ENCODE measurements at regions not wholly inside any gene's neighbourhood (a gene's known extent, or its start where the extent isn't known, plus 50 kb on each side); places are given as distances from the start of the nearest gene placed in this dataset.
A peak's percentile ranks its signal among the peaks of the same experiment; 100 is the strongest.

DNA sequence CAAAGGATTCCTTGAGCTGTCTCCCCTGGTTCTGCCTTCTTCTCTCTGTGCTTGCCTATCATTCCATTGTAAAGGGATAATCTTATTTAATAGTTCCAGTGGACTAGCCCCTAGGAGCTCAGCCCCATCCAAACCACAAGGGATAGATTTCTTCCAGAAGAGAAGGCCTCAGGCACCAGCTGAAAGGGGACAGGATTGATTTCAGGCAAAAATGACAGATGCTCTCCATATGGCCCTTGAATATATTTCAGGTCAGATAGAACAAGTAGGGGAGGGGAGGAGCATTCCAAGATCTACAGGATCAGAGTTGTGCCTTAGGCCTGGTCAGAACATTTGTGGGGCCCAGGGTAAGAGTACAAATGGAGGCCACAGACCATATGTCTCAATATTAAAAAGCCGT lies 85.3 kb downstream of the RPLP1 start:
- Mint-ChIP-seq H3K27ac (no peak overlapping the region), H3K27me3 (peaks cover 10% of the 10 kb centered on the region), H3K36me3 (peaks cover 2% of the 10 kb centered on the region), H3K4me1 (no peaks in the 10 kb centered on the region), H3K9me3 (no peaks in the 10 kb centered on the region), H3K4me3 (no peak overlapping the region)

DNA sequence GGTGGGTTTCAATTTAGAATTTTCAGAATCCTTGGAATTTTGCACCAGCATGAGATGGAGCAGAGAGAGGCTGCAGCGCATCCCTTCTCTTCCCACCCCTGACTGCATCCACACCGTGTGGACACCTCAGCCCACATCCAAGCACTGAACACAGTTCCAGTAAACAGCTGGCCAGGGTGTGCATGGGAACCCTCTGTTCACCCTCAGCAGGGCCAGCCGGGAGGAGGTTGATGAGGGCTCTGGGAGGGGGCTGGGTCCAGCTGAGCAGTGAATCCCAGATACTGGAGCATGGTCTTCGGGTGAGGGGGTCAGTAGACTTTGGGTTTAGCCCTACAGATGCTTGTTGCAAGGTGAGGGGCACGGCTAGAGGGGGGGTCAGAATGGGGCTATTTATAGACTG lies 85.8 kb downstream of the RPLP1 start:
- H3K27me3 Mint-ChIP-seq = peaks cover 11% of the 10 kb centered on the region
- peaks cover 2% of the 10 kb centered on the region for H3K36me3 Mint-ChIP-seq
- no peaks in the 10 kb centered on the region for H3K4me1 Mint-ChIP-seq
- H3K27ac Mint-ChIP-seq = no peak overlapping the region
- H3K9me3 Mint-ChIP-seq = no peaks in the 10 kb centered on the region
- H3K4me3 Mint-ChIP-seq = no peak overlapping the region

DNA sequence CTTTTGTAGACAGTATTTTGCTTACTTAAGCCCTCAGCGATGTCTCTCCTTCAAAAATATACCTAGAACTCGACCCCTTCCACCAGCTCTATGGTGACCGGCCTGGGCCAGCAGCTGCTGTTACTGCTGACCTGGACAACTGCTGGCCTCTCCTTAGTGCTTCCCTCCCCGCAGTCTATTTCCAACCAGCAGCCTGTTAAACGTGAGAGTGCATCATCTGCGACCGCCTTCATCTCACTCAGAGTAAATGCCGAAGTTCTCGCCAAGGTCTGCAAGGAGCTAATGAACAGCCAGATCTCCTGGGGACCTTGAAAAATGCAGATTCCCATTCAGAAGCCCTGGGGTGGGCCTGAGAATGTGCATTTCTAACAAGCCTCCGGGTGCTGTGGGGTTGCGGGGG lies 86.7 kb downstream of the RPLP1 start:
- peaks cover 2% of the 10 kb centered on the region for H3K36me3 Mint-ChIP-seq
- no peak overlapping the region for H3K4me3 Mint-ChIP-seq
- no peak overlapping the region for H3K27ac Mint-ChIP-seq
- no peaks in the 10 kb centered on the region for H3K9me3 Mint-ChIP-seq
- peaks cover 12% of the 10 kb centered on the region for H3K27me3 Mint-ChIP-seq
- H3K4me1 Mint-ChIP-seq = no peaks in the 10 kb centered on the region

DNA sequence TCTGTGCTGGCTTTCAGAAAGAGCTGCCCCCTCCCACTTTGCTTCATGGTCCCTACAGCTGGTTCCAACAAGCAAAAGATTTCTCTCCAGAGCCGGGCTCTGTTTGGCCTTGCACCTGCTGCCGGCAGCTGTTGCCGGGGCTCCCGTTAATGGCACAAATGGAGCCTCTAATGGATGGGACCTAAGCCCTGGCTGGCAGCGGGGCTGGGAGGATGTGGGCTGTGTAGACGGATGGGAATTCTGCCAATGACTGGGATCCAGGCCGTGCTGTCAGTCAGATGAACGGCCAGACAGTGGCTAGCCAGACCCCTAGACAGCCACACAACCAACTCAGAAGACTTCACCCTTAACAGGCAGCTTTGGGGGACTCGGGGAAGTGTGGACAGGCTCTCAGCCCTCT lies 88.0 kb downstream of the RPLP1 start:
- Mint-ChIP-seq H3K27ac (no peak overlapping the region), H3K9me3 (no peaks in the 10 kb centered on the region), H3K27me3 (peaks cover 22% of the 10 kb centered on the region), H3K36me3 (peaks cover 2% of the 10 kb centered on the region), H3K4me3 (no peak overlapping the region), H3K4me1 (no peaks in the 10 kb centered on the region)

DNA sequence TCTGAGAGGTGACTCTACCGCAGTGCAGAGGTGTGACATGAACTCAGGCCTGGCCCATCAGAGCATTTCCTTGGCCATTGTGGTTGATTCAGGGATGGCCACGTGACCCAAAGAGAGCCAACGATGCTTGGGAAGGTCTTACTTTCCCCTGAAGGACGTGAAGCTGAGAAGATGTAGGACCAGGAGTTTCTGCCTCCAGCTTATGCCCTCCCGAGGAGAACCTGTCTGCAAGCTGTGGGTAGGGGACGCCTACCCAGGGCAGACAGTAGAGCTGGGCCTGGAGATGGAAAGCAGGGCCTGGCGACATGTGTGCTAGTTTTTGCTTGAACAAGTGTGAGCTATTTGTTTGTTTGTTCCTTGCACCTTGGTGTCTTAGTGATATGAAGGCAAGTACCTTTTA lies 89.4 kb downstream of the RPLP1 start:
- peaks cover 2% of the 10 kb centered on the region for H3K36me3 Mint-ChIP-seq
- no peak overlapping the region for H3K4me3 Mint-ChIP-seq
- no peak overlapping the region for H3K27ac Mint-ChIP-seq
- no peaks in the 10 kb centered on the region for H3K9me3 Mint-ChIP-seq
- H3K4me1 Mint-ChIP-seq = no peaks in the 10 kb centered on the region
- peaks cover 18% of the 10 kb centered on the region for H3K27me3 Mint-ChIP-seq

DNA sequence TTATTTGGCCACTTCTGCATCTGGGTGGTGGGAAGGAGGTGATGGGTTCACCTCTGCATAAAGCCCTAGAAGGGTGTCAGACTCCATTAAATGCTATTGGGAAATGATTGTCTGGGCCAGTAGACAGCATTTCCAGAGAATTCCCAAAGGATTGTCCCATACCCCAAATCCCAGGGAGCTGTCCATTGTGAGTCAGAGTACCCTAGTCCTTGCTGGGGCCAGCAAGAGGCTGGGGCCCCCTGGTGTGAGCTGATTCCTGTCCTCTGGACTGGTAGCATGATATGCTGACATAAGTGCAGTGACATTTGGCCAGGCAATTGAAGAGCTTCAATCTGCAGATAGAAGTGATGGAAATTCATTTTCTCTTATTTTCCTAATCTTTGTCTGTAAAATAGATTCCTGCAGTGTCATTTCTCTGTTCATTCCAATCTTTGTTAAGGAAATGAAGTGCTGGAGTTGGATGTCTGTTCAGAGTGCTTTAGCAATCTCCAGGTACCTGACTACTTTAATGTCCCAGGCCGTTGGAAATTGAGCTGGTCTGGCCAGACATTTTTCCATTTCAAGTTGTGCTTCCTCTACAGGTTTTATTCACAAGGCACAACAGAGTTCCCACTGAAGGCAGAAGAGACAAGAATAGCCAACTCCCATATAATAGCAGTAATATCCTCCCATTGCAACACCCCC lies 91.2 kb downstream of the RPLP1 start:
- H3K27me3 Mint-ChIP-seq = peaks cover 23% of the 10 kb centered on the region
- H3K4me1 Mint-ChIP-seq = no peaks in the 10 kb centered on the region
- peaks cover 2% of the 10 kb centered on the region for H3K36me3 Mint-ChIP-seq
- no peak overlapping the region for H3K4me3 Mint-ChIP-seq
- no peaks in the 10 kb centered on the region for H3K9me3 Mint-ChIP-seq
- no peak overlapping the region for H3K27ac Mint-ChIP-seq

DNA sequence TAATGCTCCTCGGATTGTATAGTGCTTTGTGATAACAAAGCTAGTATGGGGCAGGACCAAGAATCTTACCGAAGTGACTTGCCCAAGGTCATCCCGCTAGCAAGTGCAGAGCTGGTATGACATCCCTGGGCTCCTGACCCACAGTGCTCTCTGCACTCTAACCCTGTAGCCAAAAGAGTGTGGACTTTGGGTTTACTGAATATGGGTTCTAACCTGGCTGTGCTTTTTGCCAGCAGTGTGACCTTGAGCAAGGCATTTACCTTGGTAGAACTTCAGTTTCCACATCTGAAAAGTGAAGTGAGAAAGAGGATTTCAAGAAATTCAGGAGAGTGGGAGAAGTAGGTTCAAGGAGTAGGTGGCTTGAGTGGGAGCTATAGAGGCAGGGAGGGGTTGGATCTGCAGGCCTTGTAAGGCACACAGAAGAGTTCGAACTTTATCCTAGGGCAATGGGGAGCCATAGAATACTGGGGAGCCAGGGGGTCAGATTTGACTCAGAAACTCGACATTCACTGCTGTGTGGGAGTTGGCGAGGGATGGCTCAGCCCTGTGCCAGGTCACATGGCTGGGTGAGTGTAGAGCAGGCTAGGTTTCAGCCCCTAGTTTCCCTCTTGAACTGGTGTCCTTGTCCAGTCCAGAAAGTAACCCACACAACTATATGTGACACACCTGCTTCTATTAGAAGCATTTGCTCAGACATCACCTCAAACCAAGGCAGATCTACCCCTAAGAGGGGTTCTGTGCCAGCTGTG lies 91.9 kb downstream of the RPLP1 start:
- Mint-ChIP-seq H3K27me3 (peaks cover 22% of the 10 kb centered on the region), H3K36me3 (peaks cover 2% of the 10 kb centered on the region), H3K4me3 (no peak overlapping the region), H3K4me1 (no peaks in the 10 kb centered on the region), H3K9me3 (no peaks in the 10 kb centered on the region), H3K27ac (no peak overlapping the region)

DNA sequence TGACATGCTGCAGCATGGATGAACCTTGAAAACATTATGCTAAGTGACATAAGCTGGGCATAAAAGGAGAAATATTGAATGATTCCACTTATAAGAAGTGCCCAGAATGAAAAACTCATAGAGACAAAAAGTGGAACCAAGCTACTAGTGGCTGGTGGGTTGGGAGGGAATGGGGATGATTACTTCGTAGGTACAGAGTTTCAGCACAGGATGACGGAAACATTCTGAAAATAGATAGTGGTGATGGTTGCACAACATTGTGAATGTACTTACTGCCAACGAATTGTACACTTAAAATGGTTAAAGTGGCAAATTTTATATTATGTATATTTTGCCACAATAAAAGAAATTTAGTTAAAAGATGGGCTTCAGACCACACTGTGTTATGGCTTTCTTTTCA lies 93.6 kb downstream of the RPLP1 start:
- Mint-ChIP-seq H3K27ac (no peak overlapping the region), H3K4me1 (no peaks in the 10 kb centered on the region), H3K36me3 (no peaks in the 10 kb centered on the region), H3K9me3 (peaks cover 0 to 2% (median 2%) of the 10 kb centered on the region in 3 donors), H3K27me3 (peaks cover 18% of the 10 kb centered on the region), H3K4me3 (no peak overlapping the region)

DNA sequence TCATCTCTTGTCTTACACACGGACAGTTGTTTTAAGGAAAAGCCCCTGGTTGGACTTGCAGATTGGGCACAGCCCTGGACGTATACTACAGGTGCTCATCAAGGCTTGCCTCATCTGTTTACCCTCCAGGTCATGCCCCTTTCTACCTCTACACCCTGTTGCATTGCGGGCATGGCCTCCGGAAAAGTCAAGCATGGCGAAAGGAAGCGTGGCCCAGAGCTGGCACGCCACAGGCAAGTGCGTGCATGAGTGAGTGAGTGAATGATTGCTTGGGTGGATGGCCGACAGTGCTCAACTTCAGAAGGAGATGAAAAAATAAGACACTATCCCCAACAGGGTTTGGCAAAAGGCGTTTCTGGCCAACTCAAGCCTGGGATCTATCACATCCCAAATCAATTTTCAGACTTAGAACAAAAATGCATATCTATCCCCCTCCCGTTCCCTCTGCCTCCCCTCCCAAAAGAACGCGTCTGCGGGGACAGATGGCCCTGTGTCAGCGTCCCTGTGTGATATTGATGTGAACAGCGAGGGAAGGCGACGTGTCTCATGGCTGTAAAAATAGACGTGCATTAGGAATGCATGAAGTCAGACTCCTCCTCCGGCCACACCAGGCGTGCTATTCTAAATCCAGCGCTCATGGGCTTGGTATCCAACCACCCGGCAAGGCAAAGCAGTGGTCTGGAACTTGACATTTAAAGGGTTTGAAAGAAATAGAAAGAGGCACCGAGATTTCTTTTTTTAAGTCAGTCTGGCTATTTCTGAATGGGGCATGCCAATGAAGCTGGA lies 96.0 kb downstream of the RPLP1 start:
- Mint-ChIP-seq H3K4me1 (no peaks in the 10 kb centered on the region), H3K27ac (no peak overlapping the region), H3K4me3 (no peak overlapping the region), H3K9me3 (peaks cover 0 to 11% (median 10%) of the 10 kb centered on the region in 3 donors), H3K36me3 (peaks cover 3% of the 10 kb centered on the region), H3K27me3 (peaks cover 15% of the 10 kb centered on the region)

DNA sequence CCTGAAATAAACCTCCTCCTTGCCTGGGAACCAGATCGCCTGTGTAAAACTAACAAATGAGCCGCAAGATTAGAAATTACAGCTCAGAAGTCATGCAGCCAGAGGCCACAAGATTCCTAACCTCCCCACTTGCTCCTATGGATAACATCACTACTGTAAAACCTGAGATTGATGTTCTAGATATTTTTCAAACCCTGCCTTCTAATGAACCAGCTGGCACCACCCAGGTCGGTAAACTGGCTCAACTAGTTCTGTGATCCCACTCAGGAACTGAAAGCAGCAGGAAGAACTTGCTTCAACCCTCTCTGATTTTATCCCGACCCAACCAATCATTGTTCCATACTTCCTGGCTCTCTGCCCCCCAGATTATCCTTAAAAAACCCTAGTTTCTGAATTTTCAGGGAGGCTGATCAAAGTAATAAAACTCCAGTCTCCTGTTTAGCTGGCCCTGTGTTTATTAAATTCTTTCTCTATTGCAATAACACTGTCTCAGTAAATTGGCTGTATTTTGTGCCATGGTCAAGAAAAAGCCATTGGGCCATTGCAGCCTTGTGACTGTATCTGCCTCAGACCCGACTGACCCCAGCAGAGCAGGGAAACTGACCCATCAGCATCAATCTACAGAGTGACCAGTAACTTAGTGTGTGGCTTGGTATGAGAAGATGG lies 98.9 kb downstream of the RPLP1 start:
- no peak overlapping the region for H3K4me3 Mint-ChIP-seq

DNA sequence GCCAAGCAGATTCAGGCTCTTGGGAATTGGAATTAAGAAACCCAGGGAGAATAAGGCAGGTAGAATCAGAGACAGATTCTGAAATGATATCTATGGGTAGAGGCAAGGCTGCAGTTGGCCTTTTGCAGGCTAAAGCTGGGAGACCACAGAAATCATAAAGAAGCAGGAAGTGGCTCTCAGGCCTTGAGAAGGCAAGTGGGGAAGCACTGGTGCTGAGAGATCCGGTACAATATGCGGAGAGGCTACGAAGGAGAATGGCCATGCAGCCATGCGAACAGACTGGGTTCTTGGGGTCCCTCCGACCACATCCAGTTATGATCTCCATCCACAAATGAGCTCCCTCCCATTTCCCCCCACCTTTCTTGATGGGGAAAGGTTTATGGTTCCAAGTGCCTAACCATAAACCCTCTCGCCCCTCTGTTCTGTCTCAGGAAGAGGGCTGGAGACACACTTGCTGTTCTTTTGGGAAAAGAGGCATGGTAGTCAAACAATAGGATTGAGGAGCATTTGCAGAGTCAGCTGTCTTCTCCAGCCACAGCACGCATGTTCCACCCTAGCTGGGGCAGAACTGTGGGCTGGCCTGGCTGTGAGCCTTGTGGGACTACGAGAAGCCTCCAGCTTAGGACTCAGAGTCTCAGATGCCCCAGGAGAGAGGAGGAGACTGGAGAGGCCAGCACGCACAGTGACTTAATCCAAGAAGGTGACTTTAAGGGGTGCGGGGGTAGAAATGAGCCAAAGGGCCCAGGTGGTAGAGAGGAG lies 99.6 kb downstream of the RPLP1 start:
- Mint-ChIP-seq H3K36me3 (peaks cover 7% of the 10 kb centered on the region), H3K9me3 (peaks cover 0 to 11% (median 10%) of the 10 kb centered on the region in 3 donors), H3K4me1 (no peaks in the 10 kb centered on the region), H3K27me3 (peaks cover 5% of the 10 kb centered on the region), H3K27ac (no peak overlapping the region), H3K4me3 (peak overlapping the region in 1 of 4 donors; percentile 37)

More for the DNA sequence above, 98.9 kb downstream of the RPLP1 start:
- H3K9me3 Mint-ChIP-seq = peaks cover 0 to 11% (median 10%) of the 10 kb centered on the region in 3 donors
- no peak overlapping the region for H3K27ac Mint-ChIP-seq
- peaks cover 5% of the 10 kb centered on the region for H3K27me3 Mint-ChIP-seq
- H3K36me3 Mint-ChIP-seq = peaks cover 7% of the 10 kb centered on the region
- H3K4me1 Mint-ChIP-seq = no peaks in the 10 kb centered on the region

DNA sequence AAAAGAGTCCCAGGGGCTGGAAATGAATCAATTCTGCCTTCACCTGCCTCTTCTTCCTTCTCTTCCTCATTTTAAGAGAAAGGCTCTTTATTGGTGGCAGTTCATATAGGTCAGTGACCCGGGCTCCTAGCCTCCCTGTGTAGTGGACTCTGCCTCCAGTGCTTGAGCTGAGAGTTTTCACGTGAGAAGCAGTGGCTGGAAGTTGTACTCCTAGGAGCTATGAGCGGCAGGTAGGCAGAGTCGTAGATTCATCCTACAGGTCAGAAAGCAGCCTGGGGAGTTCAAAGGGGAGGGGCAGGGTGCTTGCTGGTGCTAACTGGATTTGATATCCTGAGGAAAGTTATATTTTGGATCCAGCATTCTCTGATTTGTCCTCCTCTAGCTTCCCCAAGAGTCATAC lies 101.1 kb downstream of the RPLP1 start:
- no peaks in the 10 kb centered on the region for H3K4me1 Mint-ChIP-seq
- peaks cover 7% of the 10 kb centered on the region for H3K36me3 Mint-ChIP-seq
- peaks cover 2% of the 10 kb centered on the region for H3K27me3 Mint-ChIP-seq
- H3K9me3 Mint-ChIP-seq = peaks cover 0 to 11% (median 10%) of the 10 kb centered on the region in 3 donors
- no peak overlapping the region for H3K4me3 Mint-ChIP-seq
- H3K27ac Mint-ChIP-seq = peak overlapping the region in 1 of 3 donors; percentile 39

DNA sequence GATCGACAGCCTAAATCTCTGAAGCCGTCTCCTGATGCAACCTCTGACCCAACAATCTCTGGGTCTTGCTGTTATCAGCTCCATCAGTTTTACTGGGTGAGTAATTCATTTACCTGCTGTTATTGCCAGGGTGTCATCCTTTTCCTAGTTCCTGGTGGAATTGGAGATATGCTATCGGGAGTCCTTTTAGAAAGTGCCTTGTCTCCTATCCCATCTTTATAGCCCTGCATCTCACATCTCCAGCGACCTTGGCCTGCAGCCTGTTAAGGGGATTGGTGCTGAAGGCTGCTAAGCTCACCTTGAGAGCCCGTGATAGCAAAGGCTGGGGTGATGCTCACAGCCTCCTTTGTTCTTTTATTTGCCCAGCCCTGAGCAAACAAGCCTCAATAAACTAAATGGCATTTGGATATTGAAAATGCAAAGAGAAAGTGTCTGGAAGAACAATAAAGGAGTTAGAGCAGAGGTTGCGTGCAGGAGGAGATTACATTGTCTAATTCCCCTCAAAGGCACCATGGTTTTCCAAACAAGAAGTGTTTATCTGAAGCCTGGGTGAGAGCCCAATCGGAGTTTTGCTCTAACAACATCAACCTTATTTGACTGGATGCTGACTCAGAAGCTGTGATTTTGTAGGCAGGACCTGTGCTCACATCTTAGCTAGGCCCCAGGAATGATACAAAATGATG lies 101.8 kb downstream of the RPLP1 start:
- no peak overlapping the region for H3K27ac Mint-ChIP-seq
- H3K4me3 Mint-ChIP-seq = no peak overlapping the region
- no peaks in the 10 kb centered on the region for H3K4me1 Mint-ChIP-seq
- peaks cover 7% of the 10 kb centered on the region for H3K36me3 Mint-ChIP-seq
- peaks cover 0 to 11% (median 10%) of the 10 kb centered on the region in 3 donors for H3K9me3 Mint-ChIP-seq
- H3K27me3 Mint-ChIP-seq = no peaks in the 10 kb centered on the region

DNA sequence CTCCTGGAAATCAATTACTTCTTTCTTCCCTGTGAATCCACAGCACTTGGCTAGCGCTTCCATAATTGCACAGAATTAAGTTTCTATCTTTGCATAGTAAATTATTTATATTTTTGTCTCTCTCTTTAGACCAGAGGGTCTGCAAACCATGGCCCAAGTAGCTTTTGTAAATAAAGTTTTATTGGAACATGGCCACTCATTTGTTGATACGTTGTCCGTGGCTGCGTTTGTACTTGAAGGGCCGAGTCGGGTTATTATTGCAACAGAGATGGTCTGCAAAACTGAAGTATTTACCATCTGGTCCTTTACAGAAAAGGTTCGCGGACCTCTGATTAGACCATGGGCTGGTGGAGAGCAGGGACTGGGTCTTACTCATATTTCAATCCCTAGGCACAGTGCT lies 102.5 kb downstream of the RPLP1 start:
- peaks cover 0 to 11% (median 10%) of the 10 kb centered on the region in 3 donors for H3K9me3 Mint-ChIP-seq
- H3K4me3 Mint-ChIP-seq = no peak overlapping the region
- peaks cover 7% of the 10 kb centered on the region for H3K36me3 Mint-ChIP-seq
- no peak overlapping the region for H3K27ac Mint-ChIP-seq
- no peaks in the 10 kb centered on the region for H3K4me1 Mint-ChIP-seq
- no peaks in the 10 kb centered on the region for H3K27me3 Mint-ChIP-seq

All from IgD-negative memory B cell (primary cell).